Activated T-cell treated with anti-CD3 and anti-CD28 coated beads, Interleukin-2, amount 50 U/mL, for 24 hours (primary cell): ENCODE measurements at regions not wholly inside any gene's neighbourhood (a gene's known extent, or its start where the extent isn't known, plus 50 kb on each side); places are given as distances from the start of the nearest gene placed in this dataset.
"Not testable (repeated sequence)": the region's sequence is repeated elsewhere in the genome, so short reads cannot be mapped to it uniquely, and the experiment has no call there.

Experiments used
- DNase-seq: peaks from one replicate; pipeline ENCODE4 v3.0.0-alpha.2; 2020
- H3K27ac Mint-ChIP-seq: 2 replicates; pipeline ENCODE4 v1.8.0; 2020; ENCODE audit warnings: mild to moderate bottlenecking, mixed read lengths
- H3K27me3 Mint-ChIP-seq: 2 replicates; pipeline ENCODE4 v1.8.0; 2020; ENCODE audit warnings: mixed read lengths
- H3K36me3 Mint-ChIP-seq: 2 replicates; pipeline ENCODE4 v1.8.0; 2020; ENCODE audit warnings: low read depth, mixed read lengths
- H3K4me1 Mint-ChIP-seq: 2 replicates; pipeline ENCODE4 v1.8.0; 2020; ENCODE audit warnings: low read depth, mixed read lengths
- H3K4me3 Mint-ChIP-seq: 2 replicates; pipeline ENCODE4 v1.8.0; 2020; ENCODE audit warnings: mild to moderate bottlenecking, moderate library complexity, mixed read lengths
- H3K9me3 Mint-ChIP-seq: 2 replicates; pipeline ENCODE4 v1.8.0; 2020; ENCODE audit warnings: mixed read lengths

- H3K4me3 Mint-ChIP-seq, H3K9me3 Mint-ChIP-seq, H3K27ac Mint-ChIP-seq, DNase-seq, H3K4me1 Mint-ChIP-seq, H3K36me3 Mint-ChIP-seq: not testable (repeated sequence)
- H3K27me3 Mint-ChIP-seq, result peaks cover 13% of the 10 kb centered on the region
These were observed 112.6 kb downstream of the DRD1 start for GRCh38 chr5:175331173-175332036.

- no peaks in the 10 kb centered on the region for H3K9me3 Mint-ChIP-seq
- no peak overlapping the region for H3K4me3 Mint-ChIP-seq
- no peaks in the 10 kb centered on the region for H3K36me3 Mint-ChIP-seq
- no peaks in the 10 kb centered on the region for H3K4me1 Mint-ChIP-seq
- no peak overlapping the region for H3K27ac Mint-ChIP-seq
- H3K27me3 Mint-ChIP-seq, result peaks cover 12% of the 10 kb centered on the region
- DNase-seq, result no peak
These were observed 114.0 kb downstream of the DRD1 start for GRCh38 chr5:175329976-175330375.

- DNase-seq, result no peak
- H3K36me3 Mint-ChIP-seq, result no peaks in the 10 kb centered on the region
- no peaks in the 10 kb centered on the region for H3K4me1 Mint-ChIP-seq
- peaks cover 10% of the 10 kb centered on the region for H3K27me3 Mint-ChIP-seq
- no peak overlapping the region for H3K4me3 Mint-ChIP-seq
- no peak overlapping the region for H3K27ac Mint-ChIP-seq
- no peaks in the 10 kb centered on the region for H3K9me3 Mint-ChIP-seq
These were observed 115.3 kb downstream of the DRD1 start for GRCh38 chr5:175328687-175329086.

- no peaks in the 10 kb centered on the region for H3K9me3 Mint-ChIP-seq
- H3K36me3 Mint-ChIP-seq, result no peaks in the 10 kb centered on the region
- no peak for DNase-seq
- H3K4me3 Mint-ChIP-seq, result no peak overlapping the region
- no peaks in the 10 kb centered on the region for H3K4me1 Mint-ChIP-seq
- peaks cover 11% of the 10 kb centered on the region for H3K27me3 Mint-ChIP-seq
- no peak overlapping the region for H3K27ac Mint-ChIP-seq
These were observed 115.8 kb downstream of the DRD1 start for GRCh38 chr5:175328176-175328575.

- no peak for DNase-seq
- no peaks in the 10 kb centered on the region for H3K9me3 Mint-ChIP-seq
- no peaks in the 10 kb centered on the region for H3K4me1 Mint-ChIP-seq
- no peak overlapping the region for H3K4me3 Mint-ChIP-seq
- no peaks in the 10 kb centered on the region for H3K36me3 Mint-ChIP-seq
- H3K27ac Mint-ChIP-seq, result no peak overlapping the region
- peaks cover 26% of the 10 kb centered on the region for H3K27me3 Mint-ChIP-seq
These were observed 118.3 kb downstream of the DRD1 start for GRCh38 chr5:175325681-175326080.

GRCh38 chr5:175321927-175322532 is 122.0 kb downstream of the DRD1 start:
- Mint-ChIP-seq H3K4me1 (no peaks in the 10 kb centered on the region), H3K9me3 (no peaks in the 10 kb centered on the region), H3K36me3 (no peaks in the 10 kb centered on the region), H3K27me3 (peaks cover 28% of the 10 kb centered on the region), H3K4me3 (no peak overlapping the region), H3K27ac (no peak overlapping the region)
- no peak for DNase-seq

- Mint-ChIP-seq H3K4me1 (no peaks in the 10 kb centered on the region), H3K27me3 (peaks cover 37% of the 10 kb centered on the region), H3K9me3 (no peaks in the 10 kb centered on the region), H3K27ac (no peak overlapping the region), H3K36me3 (no peaks in the 10 kb centered on the region), H3K4me3 (no peak overlapping the region)
- no peak for DNase-seq
These were observed 124.8 kb downstream of the DRD1 start for GRCh38 chr5:175319199-175319598.

- no peaks in the 10 kb centered on the region for H3K36me3 Mint-ChIP-seq
- H3K27me3 Mint-ChIP-seq, result peaks cover 33% of the 10 kb centered on the region
- H3K9me3 Mint-ChIP-seq, result no peaks in the 10 kb centered on the region
- no peaks in the 10 kb centered on the region for H3K4me1 Mint-ChIP-seq
- H3K4me3 Mint-ChIP-seq, result no peak overlapping the region
- DNase-seq, result no peak
- H3K27ac Mint-ChIP-seq, result no peak overlapping the region
These were observed 126.1 kb downstream of the DRD1 start for GRCh38 chr5:175317872-175318271.

- Mint-ChIP-seq H3K4me1 (no peaks in the 10 kb centered on the region), H3K4me3 (no peak overlapping the region), H3K27ac (no peak overlapping the region), H3K9me3 (peaks cover 9% of the 10 kb centered on the region), H3K36me3 (no peaks in the 10 kb centered on the region), H3K27me3 (peaks cover 20% of the 10 kb centered on the region)
- no peak for DNase-seq
These were observed 134.7 kb downstream of the DRD1 start for GRCh38 chr5:175309218-175309810.

GRCh38 chr5:175308701-175309100 is 135.3 kb downstream of the DRD1 start:
- peaks cover 20% of the 10 kb centered on the region for H3K27me3 Mint-ChIP-seq
- peaks cover 14% of the 10 kb centered on the region for H3K9me3 Mint-ChIP-seq
- no peaks in the 10 kb centered on the region for H3K4me1 Mint-ChIP-seq
- no peaks in the 10 kb centered on the region for H3K36me3 Mint-ChIP-seq
- DNase-seq, result no peak
- H3K4me3 Mint-ChIP-seq, result no peak overlapping the region
- H3K27ac Mint-ChIP-seq, result no peak overlapping the region

- Mint-ChIP-seq H3K4me1 (no peaks in the 10 kb centered on the region), H3K27me3 (peaks cover 24% of the 10 kb centered on the region), H3K27ac (no peak overlapping the region), H3K9me3 (peaks cover 14% of the 10 kb centered on the region), H3K4me3 (no peak overlapping the region), H3K36me3 (no peaks in the 10 kb centered on the region)
- no peak for DNase-seq
These were observed 137.6 kb downstream of the DRD1 start for GRCh38 chr5:175306381-175306780.

- H3K27me3 Mint-ChIP-seq, result peaks cover 19% of the 10 kb centered on the region
- no peak overlapping the region for H3K27ac Mint-ChIP-seq
- no peak overlapping the region for H3K4me3 Mint-ChIP-seq
- H3K36me3 Mint-ChIP-seq, result no peaks in the 10 kb centered on the region
- peaks cover 14% of the 10 kb centered on the region for H3K9me3 Mint-ChIP-seq
- no peaks in the 10 kb centered on the region for H3K4me1 Mint-ChIP-seq
- DNase-seq, result no peak
These were observed 138.7 kb downstream of the DRD1 start for GRCh38 chr5:175305251-175305650.

GRCh38 chr5:175290379-175290778 is 153.6 kb downstream of the DRD1 start:
- Mint-ChIP-seq H3K36me3 (no peaks in the 10 kb centered on the region), H3K27me3 (peaks cover 18% of the 10 kb centered on the region), H3K27ac (no peak overlapping the region), H3K4me3 (no peak overlapping the region), H3K9me3 (peaks cover 4% of the 10 kb centered on the region), H3K4me1 (no peaks in the 10 kb centered on the region)
- DNase-seq, result no peak

- Mint-ChIP-seq H3K4me3 (no peak overlapping the region), H3K27me3 (peaks cover 34% of the 10 kb centered on the region), H3K9me3 (no peaks in the 10 kb centered on the region), H3K4me1 (no peaks in the 10 kb centered on the region), H3K27ac (no peak overlapping the region), H3K36me3 (no peaks in the 10 kb centered on the region)
- no peak for DNase-seq
These were observed 155.8 kb downstream of the DRD1 start for GRCh38 chr5:175288048-175288621.

- H3K36me3 Mint-ChIP-seq, result no peaks in the 10 kb centered on the region
- peaks cover 35% of the 10 kb centered on the region for H3K27me3 Mint-ChIP-seq
- no peak overlapping the region for H3K27ac Mint-ChIP-seq
- no peaks in the 10 kb centered on the region for H3K9me3 Mint-ChIP-seq
- no peak for DNase-seq
- H3K4me3 Mint-ChIP-seq, result no peak overlapping the region
- no peaks in the 10 kb centered on the region for H3K4me1 Mint-ChIP-seq
These were observed 157.0 kb downstream of the DRD1 start for GRCh38 chr5:175286981-175287380.
